Testis (tissue), 2 donors: ENCODE measurements at regions not wholly inside any gene's neighbourhood (a gene's known extent, or its start where the extent isn't known, plus 50 kb on each side); places are given as distances from the start of the nearest gene placed in this dataset.

Experiments used
- CTCF ChIP-seq, 3 experiments: fragments of 450-650 bp in 2 of 3; fragments of 200-600 bp in 1 of 3; sonication (generic) in 1 of 3; IDR thresholded peaks; one replicate each; pipeline ENCODE4 v1.5.1; 2016 to 2019; ENCODE audit warnings: antibody characterized with exemption in 3 of 3, mild to moderate bottlenecking in 2 of 3, moderate library complexity in 1 of 3
- POLR2A ChIP-seq: fragments of 450-650 bp; IDR thresholded peaks from one replicate; pipeline ENCODE4 v1.6.1; 2017; ENCODE audit warnings: antibody characterized with exemption, mild to moderate bottlenecking, moderate library complexity

- TF ChIP-seq POLR2A, result no peak
- no peak for TF ChIP-seq CTCF (IDR thresholded peaks at IDR 0.05)
Observed at GRCh38 chr5:108516785-108517184, 134.9 kb upstream of the FBXL17 start.
